Parathyroid adenoma (tissue), 2 donors: ENCODE measurements at regions not wholly inside any gene's neighbourhood (a gene's known extent, or its start where the extent isn't known, plus 50 kb on each side); places are given as distances from the start of the nearest gene placed in this dataset.
A peak's percentile ranks its signal among the peaks of the same experiment; 100 is the strongest.
"Not testable (repeated sequence)": the region's sequence is repeated elsewhere in the genome, so short reads cannot be mapped to it uniquely, and the experiment has no call there.

Experiments
- H2AFZ ChIP-seq: fragments of 300-600 bp; sonication (generic); one replicate; pipeline ENCODE4 v1.7.0; 2017; ENCODE audit warnings: antibody characterized with exemption, mild to moderate bottlenecking
- H3K27ac ChIP-seq: fragments of 300-600 bp; sonication (generic); one replicate; pipeline ENCODE4 v1.7.0; 2017
- H3K27me3 ChIP-seq: fragments of 300-600 bp; sonication (generic); one replicate; pipeline ENCODE4 v1.7.0; 2017; ENCODE audit warnings: low read length; ENCODE audit not compliant: control insufficient read depth, insufficient read depth
- H3K36me3 ChIP-seq: fragments of 300-600 bp; sonication (generic); one replicate; pipeline ENCODE4 v1.7.0; 2017; ENCODE audit warnings: low read length; ENCODE audit not compliant: control insufficient read depth, insufficient read depth
- H3K4me1 ChIP-seq: fragments of 300-600 bp; sonication (generic); one replicate; pipeline ENCODE4 v1.7.0; 2017; ENCODE audit warnings: control low read depth
- H3K4me2 ChIP-seq: fragments of 300-600 bp; sonication (generic); one replicate; pipeline ENCODE4 v1.7.0; 2017; ENCODE audit warnings: low read length
- H3K4me3 ChIP-seq: fragments of 300-600 bp; sonication (generic); one replicate; pipeline ENCODE4 v1.7.0; 2017; ENCODE audit warnings: low read depth, low read length
- H3K79me2 ChIP-seq: fragments of 300-600 bp; sonication (generic); one replicate; pipeline ENCODE4 v1.7.0; 2017; ENCODE audit warnings: control low read depth
- H3K9ac ChIP-seq: fragments of 300-600 bp; sonication (generic); one replicate; pipeline ENCODE4 v1.7.0; 2017; ENCODE audit warnings: mild to moderate bottlenecking
- H3K9me3 ChIP-seq: fragments of 300-600 bp; sonication (generic); one replicate; pipeline ENCODE4 v1.7.0; 2017; ENCODE audit warnings: low read length; ENCODE audit not compliant: control insufficient read depth
- TF ChIP-seq, protein P1 (sequence below): fragments of 300-600 bp; sonication (generic); IDR thresholded peaks from one replicate; pipeline ENCODE4 v1.7.0; 2017; ENCODE audit warnings: antibody characterized with exemption, mild to moderate bottlenecking
- donor health status: primary hyperparathyroidism.

DNA sequence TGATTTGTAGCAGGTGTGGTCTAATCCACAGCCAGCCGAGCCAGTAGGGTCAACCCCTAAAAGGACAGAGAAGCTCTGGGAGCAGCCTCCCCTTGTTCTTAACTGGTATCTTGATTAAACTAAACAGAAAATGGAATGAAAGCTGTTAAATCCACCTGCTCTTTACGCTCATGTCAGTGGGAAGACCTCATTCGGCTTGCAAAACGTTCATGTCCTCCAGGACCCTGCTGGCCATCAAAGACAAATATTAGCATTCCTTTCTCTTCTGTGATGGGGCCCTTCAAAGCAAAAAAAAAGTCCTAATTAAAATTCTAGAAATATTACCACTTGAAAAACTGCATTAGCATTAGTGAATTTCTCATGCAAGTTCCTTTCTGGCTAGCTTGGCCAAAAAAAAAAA is 355.0 kb downstream of the ANAPC1 start:
- H3K27ac ChIP-seq, H3K27me3 ChIP-seq, H3K9ac ChIP-seq, H3K4me2 ChIP-seq, H3K4me1 ChIP-seq, H2AFZ ChIP-seq, H3K9me3 ChIP-seq, H3K79me2 ChIP-seq, H3K36me3 ChIP-seq, H3K4me3 ChIP-seq: not testable (repeated sequence)

DNA sequence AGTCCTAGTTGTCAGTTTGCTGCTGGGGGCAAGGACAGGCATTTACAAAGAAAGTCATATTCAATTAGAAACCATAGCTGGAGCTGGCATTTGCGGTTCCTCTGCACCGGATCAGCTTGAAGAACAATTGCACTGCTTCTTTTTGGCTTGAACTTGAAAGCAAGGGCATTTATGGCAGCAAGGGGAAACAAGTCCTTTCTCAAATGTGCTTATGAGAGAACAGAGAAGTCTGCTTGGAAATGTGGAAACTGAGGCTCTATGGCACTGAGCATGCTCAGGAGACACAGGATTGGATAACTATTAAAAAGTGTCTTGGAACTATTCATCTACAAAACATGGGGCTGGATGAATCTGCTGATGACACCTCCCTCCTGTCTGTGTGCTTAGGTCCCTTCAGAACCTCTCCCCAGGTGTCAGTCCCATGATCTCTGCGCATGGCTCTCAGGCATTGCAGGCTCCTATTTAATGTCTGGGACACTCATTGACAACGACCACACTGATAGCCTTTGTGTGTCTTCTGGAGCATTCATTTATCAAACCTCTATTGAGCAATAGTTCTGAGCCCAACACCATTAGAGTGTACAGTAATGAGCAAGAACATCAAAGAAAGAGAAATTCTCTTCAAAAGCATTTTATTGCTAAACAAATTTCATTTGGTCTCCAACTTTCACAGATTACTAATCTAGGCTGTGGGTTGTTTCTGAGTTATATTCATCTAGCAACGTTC is 353.6 kb downstream of the ANAPC1 start:
- H3K4me2 ChIP-seq, H3K9ac ChIP-seq, H3K27ac ChIP-seq, H3K4me1 ChIP-seq, H3K79me2 ChIP-seq, H2AFZ ChIP-seq, H3K4me3 ChIP-seq, H3K27me3 ChIP-seq, H3K9me3 ChIP-seq, H3K36me3 ChIP-seq: not testable (repeated sequence)

DNA sequence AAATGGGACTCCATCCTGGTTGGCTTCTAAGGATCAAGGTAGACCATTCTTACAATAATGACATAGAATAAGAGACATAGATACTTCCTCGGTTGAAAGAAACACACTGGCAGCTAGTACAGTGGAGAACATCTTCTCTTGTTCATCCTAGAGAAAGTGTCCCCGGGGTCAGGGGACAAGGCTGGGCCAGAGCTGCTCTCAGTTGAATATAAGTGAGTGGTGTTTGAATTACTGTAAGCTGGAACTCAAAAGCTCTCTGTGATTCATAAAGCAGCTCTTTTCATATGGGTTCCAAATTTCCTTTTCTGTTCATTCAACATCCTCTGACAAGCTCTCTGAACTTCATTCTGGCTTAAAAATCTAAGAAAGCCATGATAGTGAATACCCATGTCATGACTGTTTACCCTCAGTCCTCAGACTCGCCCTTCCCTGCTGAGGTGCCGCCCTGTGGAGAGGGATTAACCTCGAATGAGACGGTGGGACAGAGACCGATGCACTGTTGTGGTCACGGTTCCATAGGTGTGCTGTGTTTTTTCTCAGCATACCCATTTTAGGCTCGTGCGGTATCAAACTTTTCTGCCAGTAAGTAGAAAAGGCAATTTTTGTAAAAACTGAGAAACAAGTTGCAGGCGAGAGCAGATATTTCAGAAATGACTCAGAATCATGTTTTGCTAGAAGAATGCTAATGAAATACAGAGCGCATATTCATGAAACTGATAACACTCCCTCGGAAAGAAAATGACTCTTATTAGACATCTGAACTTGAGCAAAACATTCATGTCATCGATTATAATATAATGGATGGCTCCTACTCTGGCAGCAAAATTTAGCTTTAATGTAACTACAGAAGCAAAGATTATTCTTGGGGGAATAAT is 351.1 kb downstream of the ANAPC1 start:
- not testable (repeated sequence) for H3K79me2 ChIP-seq, H3K9ac ChIP-seq, H2AFZ ChIP-seq, H3K9me3 ChIP-seq, H3K36me3 ChIP-seq, H3K4me3 ChIP-seq, H3K4me2 ChIP-seq, H3K4me1 ChIP-seq, H3K27me3 ChIP-seq, H3K27ac ChIP-seq

DNA sequence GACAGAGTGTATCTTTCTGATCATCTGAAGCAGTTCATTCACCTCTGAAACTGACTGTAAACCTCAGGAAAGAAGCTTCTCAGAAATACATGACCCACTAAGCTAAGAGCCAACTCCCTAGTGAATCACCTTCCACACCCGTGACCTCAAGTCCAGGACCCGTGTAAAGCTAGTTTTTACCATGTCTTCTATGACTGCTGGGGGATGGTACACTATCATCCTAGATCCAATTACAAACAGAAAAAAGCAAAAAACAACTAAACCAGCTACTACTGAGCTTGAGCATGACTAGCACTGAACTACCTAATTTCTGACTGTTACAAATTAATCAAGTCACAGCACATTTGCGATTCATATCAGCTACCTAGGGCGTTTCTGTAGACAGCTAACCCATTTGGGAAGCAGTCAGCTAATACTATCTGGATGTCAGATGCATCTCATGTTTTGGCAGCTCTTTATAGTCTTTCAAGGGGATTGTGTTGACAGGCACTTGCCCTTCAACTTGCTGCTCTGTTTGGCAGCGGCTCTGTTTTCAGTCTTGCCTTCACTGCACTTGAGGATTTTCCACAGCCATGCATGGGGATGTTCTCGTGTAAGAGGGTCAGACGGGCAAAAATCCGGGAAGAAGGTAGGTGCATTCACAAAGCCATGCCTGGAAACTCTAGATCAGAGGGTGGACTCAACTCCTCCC is 350.3 kb downstream of the ANAPC1 start:
- H3K4me3 ChIP-seq, H3K9me3 ChIP-seq, H3K36me3 ChIP-seq, H3K79me2 ChIP-seq, H2AFZ ChIP-seq, H3K27ac ChIP-seq, H3K4me1 ChIP-seq, H3K27me3 ChIP-seq, H3K9ac ChIP-seq: not testable (repeated sequence)
- H3K4me2 ChIP-seq: peak overlapping the region; percentile 26

DNA sequence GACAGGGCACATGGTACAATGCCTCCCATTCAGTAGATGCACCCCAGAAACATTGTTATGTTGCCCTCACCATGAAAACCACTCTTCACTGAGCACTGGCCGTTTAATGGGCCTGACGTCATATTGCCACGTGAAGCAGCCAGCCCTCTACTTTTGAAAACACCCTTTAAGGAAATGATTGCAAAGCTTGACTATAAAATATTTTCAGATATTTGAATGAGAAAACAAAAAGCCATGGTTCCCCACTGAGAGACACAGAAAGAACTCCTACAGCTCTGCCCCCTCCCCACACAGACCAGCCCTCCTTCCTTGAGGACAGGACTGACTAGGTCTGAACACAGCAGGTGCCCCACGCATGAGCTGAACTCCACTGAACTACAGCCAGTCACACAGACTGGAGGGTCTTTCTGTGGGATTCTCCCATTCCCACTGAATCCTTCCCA is 349.1 kb downstream of the ANAPC1 start:
- Histone ChIP-seq H3K9me3 (no peaks in the 10 kb centered on the region), H3K4me3 (peak overlapping the region; percentile 7), H3K4me1 (peaks cover 7% of the 10 kb centered on the region), H2AFZ (peak overlapping the region; percentile 58), H3K36me3 (no peaks in the 10 kb centered on the region), H3K27me3 (no peaks in the 10 kb centered on the region), H3K79me2 (no peaks in the 10 kb centered on the region), H3K4me2 (peak overlapping the region; percentile 62), H3K27ac (peak overlapping the region; percentile 29), H3K9ac (no peak overlapping the region)
- TF ChIP-seq, protein P1, sequence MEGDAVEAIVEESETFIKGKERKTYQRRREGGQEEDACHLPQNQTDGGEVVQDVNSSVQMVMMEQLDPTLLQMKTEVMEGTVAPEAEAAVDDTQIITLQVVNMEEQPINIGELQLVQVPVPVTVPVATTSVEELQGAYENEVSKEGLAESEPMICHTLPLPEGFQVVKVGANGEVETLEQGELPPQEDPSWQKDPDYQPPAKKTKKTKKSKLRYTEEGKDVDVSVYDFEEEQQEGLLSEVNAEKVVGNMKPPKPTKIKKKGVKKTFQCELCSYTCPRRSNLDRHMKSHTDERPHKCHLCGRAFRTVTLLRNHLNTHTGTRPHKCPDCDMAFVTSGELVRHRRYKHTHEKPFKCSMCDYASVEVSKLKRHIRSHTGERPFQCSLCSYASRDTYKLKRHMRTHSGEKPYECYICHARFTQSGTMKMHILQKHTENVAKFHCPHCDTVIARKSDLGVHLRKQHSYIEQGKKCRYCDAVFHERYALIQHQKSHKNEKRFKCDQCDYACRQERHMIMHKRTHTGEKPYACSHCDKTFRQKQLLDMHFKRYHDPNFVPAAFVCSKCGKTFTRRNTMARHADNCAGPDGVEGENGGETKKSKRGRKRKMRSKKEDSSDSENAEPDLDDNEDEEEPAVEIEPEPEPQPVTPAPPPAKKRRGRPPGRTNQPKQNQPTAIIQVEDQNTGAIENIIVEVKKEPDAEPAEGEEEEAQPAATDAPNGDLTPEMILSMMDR: no peak

DNA sequence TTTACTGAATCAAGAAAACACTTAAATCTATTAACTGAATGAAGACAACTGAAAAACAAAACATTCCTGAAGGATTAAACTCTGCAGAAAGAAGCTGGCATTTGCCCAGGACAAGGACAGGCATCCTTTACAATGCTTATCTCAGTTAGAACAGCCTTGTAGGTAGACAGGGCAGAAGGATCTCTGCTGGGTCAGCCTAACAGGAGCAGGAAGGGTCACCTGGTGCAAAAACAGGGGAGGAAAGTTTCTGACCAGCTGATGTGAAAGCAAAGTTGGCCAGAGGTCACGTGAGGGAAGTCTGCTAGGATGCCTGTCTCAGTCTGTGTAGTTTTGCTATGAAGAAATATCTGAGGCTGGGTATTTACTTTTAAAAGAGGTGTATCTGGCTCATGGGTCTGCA is 348.6 kb downstream of the ANAPC1 start:
- peak overlapping the region; percentile 62 for H3K4me2 ChIP-seq
- peak overlapping the region; percentile 29 for H3K27ac ChIP-seq
- H3K79me2 ChIP-seq: no peaks in the 10 kb centered on the region
- H3K27me3 ChIP-seq: no peaks in the 10 kb centered on the region
- no peaks in the 10 kb centered on the region for H3K36me3 ChIP-seq
- peak overlapping the region; percentile 7 for H3K4me3 ChIP-seq
- no peak overlapping the region for H3K9ac ChIP-seq
- TF ChIP-seq, protein P1: no peak
- peak overlapping the region; percentile 58 for H2AFZ ChIP-seq
- H3K9me3 ChIP-seq: no peaks in the 10 kb centered on the region
- peaks cover 7% of the 10 kb centered on the region for H3K4me1 ChIP-seq
